ENCODE measurements at regions not wholly inside any gene's neighbourhood (a gene's known extent, or its start where the extent isn't known, plus 50 kb on each side); places are given as distances from the start of the nearest gene placed in this dataset.

GRCh38 chr12:92452763-92453162, 250.0 kb upstream of the PLEKHG7 start:
- TF ChIP-seq CTCF (IDR thresholded peaks at IDR 0.05) (no peak), EZH2 (IDR thresholded peaks at IDR 0.05) (no peak)

All from neural progenitor cell (in vitro differentiated cells).